Activated naive CD4-positive, alpha-beta T cell treated with anti-CD3 and anti-CD28 coated beads for 36 hours (primary cell): ENCODE measurements at regions not wholly inside any gene's neighbourhood (a gene's known extent, or its start where the extent isn't known, plus 50 kb on each side); places are given as distances from the start of the nearest gene placed in this dataset.
"Not testable (repeated sequence)": the region's sequence is repeated elsewhere in the genome, so short reads cannot be mapped to it uniquely, and the experiment has no call there.

Source experiments
- CTCF ChIA-PET: fragments of 350-600 bp; sonication (Branson Sonifier 250); formaldehyde crosslinking; loops from one replicate; lab custom pipeline; 2021; ENCODE audit warnings: antibody characterized with exemption; lab: Charles Lee
- DNase-seq: peaks from one replicate; pipeline ENCODE4 v3.0.0-alpha.2; 2020
- H3K27ac Mint-ChIP-seq: one replicate; pipeline ENCODE4 v1.8.0; 2021; ENCODE audit warnings: mild to moderate bottlenecking, mixed read lengths
- H3K27me3 Mint-ChIP-seq: one replicate; pipeline ENCODE4 v1.8.0; 2021; ENCODE audit warnings: low read depth, mixed read lengths
- H3K36me3 Mint-ChIP-seq: one replicate; pipeline ENCODE4 v1.8.0; 2021; ENCODE audit warnings: low read depth, mixed read lengths
- H3K4me1 Mint-ChIP-seq: one replicate; pipeline ENCODE4 v1.8.0; 2021; ENCODE audit warnings: low read depth, mixed read lengths
- H3K4me3 Mint-ChIP-seq: one replicate; pipeline ENCODE4 v1.8.0; 2021; ENCODE audit warnings: mild to moderate bottlenecking, moderate library complexity, mixed read lengths
- H3K9me3 Mint-ChIP-seq: one replicate; pipeline ENCODE4 v1.8.0; 2021; ENCODE audit warnings: mixed read lengths
- intact Hi-C: fragments of 100-400 bp; cut with micrococcal nuclease; formaldehyde crosslinking; loops from one replicate; pipeline ENCODE4 v1.15.1; 2023

DNA sequence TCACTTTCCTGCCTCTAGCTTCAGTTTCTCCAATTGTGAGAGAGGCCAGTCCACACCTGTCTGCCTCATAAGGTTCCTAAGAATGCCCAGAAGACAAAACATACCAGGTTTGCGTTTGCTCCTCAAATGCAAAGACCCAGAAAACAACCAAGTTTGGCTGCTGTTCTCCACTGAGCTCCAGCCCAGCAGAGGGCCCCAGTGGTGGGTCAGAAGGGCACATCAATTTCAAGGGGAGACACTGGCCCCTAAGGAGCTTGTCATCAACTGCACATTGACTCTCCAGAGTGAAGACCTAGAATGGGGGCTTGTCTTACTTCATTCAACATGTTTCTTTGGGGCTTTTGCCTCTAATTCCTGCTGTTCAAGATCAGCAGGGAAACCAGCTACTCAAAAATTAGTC, 127.9 kb upstream of the SLC6A11 start:
- CTCF ChIA-PET: interaction anchor here (1.5 kb wide), 1 partner anchor 51 kb away, joined by 5 read pairs; no protein-coding TSS in a partner anchor
- peaks cover 6% of the 10 kb centered on the region for H3K27me3 Mint-ChIP-seq
- H3K9me3 Mint-ChIP-seq: no peaks in the 10 kb centered on the region
- H3K27ac Mint-ChIP-seq: no peak overlapping the region
- no peak overlapping the region for H3K4me3 Mint-ChIP-seq
- H3K4me1 Mint-ChIP-seq: no peaks in the 10 kb centered on the region
- H3K36me3 Mint-ChIP-seq: no peaks in the 10 kb centered on the region
- no peak for DNase-seq
- intact Hi-C loops: no loop called here

- CTCF ChIA-PET: interaction anchor here (1.5 kb wide), 1 partner anchor 50 kb away, joined by 5 read pairs; no protein-coding TSS in a partner anchor
- H3K4me3 Mint-ChIP-seq: no peak overlapping the region
- no peak for DNase-seq
Observed at GRCh38 chr3:10688548-10689172, 127.4 kb upstream of the SLC6A11 start.

GRCh38 chr3:10692039-10692622, 123.9 kb upstream of the SLC6A11 start:
- intact Hi-C loops: no loop called here

More at GRCh38 chr3:10688548-10689172, 127.4 kb upstream of the SLC6A11 start:
- no peaks in the 10 kb centered on the region for H3K9me3 Mint-ChIP-seq
- no peaks in the 10 kb centered on the region for H3K36me3 Mint-ChIP-seq
- intact Hi-C loops: no loop called here
- no peak overlapping the region for H3K27ac Mint-ChIP-seq
- no peaks in the 10 kb centered on the region for H3K4me1 Mint-ChIP-seq
- peaks cover 6% of the 10 kb centered on the region for H3K27me3 Mint-ChIP-seq

DNA sequence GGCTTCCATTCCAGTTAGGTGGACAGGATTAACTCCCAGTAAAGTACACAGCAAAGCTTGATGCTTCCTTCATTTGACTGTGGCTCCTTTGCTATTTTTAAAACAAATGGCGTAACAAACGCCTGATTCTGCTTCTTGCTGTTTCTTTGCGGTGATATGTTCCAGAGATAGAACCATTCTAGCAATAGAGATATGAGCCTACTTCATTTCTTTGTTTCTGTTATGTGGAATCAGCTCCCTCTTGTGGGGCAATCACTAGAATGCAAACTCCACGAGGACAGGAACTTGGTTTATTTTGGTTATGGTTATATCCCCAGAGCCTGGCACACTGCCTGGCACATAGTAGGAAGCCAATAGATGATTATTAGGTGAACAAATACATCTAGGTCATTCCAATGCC, 122.6 kb upstream of the SLC6A11 start:
- Mint-ChIP-seq H3K4me1 (no peaks in the 10 kb centered on the region), H3K4me3 (no peak overlapping the region), H3K9me3 (no peaks in the 10 kb centered on the region), H3K27me3 (no peaks in the 10 kb centered on the region), H3K36me3 (no peaks in the 10 kb centered on the region), H3K27ac (no peak overlapping the region)
- no peak for DNase-seq
- intact Hi-C loops: loop anchor here (1.0 kb wide), 1 partner anchor 349 kb away; no protein-coding TSS in a partner anchor
- CTCF ChIA-PET: no interaction called here

More at GRCh38 chr3:10692039-10692622, 123.9 kb upstream of the SLC6A11 start:
- Mint-ChIP-seq H3K4me1 (no peaks in the 10 kb centered on the region), H3K27ac (no peak overlapping the region), H3K9me3 (no peaks in the 10 kb centered on the region), H3K4me3 (no peak overlapping the region), H3K27me3 (no peaks in the 10 kb centered on the region), H3K36me3 (no peaks in the 10 kb centered on the region)
- DNase-seq: no peak
- CTCF ChIA-PET: no interaction called here

DNA sequence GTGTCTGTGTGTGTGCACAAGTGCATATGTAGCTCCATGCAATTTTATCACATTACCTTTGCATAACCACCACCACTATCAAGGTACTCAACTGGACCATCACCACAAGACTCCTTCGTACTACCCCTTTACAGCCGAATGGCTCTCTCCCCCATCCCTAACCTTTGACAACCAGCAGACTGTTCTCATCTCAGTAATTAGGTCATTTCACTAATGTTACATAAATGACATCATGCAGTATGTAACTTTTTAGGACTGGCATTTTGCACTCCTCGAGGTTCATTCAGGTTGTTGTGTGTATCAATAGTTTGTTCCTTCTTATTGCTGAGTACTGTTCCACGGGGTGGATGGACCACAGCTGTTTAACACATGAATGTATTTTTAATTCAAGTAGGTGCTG, 121.8 kb upstream of the SLC6A11 start:
- Mint-ChIP-seq H3K27ac (no peak overlapping the region), H3K36me3 (no peaks in the 10 kb centered on the region), H3K4me3 (no peak overlapping the region), H3K9me3 (no peaks in the 10 kb centered on the region), H3K4me1 (no peaks in the 10 kb centered on the region), H3K27me3 (no peaks in the 10 kb centered on the region)
- intact Hi-C loops: no loop called here
- DNase-seq: no peak
- CTCF ChIA-PET: no interaction called here

DNA sequence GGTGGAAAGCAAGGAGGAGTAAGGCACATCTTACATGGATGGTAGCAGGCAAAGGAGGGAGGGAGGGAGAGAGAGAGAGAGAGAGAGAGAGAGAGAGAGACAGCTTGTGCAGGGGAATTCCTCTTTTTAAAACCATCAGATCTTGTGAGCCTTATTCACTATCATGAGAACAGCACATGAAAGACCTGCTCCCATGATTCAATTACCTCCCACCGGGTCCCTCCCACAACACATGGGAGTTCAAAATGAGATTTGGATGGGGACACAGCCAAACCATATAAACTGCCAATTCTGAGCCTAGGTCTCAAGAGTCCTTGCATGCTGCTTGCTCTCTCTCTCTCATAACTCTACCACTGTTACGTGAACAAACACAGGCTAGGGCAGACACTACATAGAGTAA, 120.8 kb upstream of the SLC6A11 start:
- CTCF ChIA-PET, H3K27ac Mint-ChIP-seq, H3K36me3 Mint-ChIP-seq, intact Hi-C loops, H3K27me3 Mint-ChIP-seq, DNase-seq, H3K9me3 Mint-ChIP-seq, H3K4me3 Mint-ChIP-seq, H3K4me1 Mint-ChIP-seq: not testable (repeated sequence)

DNA sequence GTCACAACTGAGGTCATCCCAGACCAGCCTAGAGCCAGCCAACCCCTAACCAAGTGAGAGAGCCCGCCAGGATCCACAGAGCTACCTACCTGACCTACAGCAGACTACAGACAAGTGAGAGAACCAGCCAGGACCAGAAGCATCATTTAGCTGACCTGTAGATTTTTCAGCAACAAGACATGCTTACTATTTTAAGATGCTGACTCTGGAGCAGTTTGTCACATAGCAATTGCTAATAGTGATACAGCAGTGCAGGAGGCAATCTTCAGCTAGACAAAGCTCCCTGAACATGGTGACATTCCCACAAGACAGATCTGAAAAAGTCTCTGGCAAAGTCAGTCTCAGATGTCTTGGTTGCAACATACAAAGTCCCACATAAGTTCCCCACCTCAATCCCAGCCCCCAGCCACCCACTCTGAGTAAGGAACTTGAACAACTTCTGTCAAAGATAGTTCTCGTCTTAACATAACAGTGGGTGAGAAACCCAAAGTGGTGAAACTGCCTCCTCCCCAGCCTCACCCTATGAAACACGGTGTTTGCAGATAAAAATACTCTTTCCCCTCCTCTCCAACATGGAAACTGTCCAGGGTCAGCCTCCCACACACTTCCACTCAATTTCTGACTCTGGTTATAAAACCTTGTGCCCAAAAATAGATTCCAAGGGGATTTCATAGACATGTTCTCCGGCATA, 120.3 kb upstream of the SLC6A11 start:
- Mint-ChIP-seq H3K27ac (no peak overlapping the region), H3K27me3 (peaks cover under 1% of the 10 kb centered on the region), H3K4me1 (no peaks in the 10 kb centered on the region), H3K36me3 (no peaks in the 10 kb centered on the region), H3K9me3 (no peaks in the 10 kb centered on the region), H3K4me3 (no peak overlapping the region)
- no peak for DNase-seq
- CTCF ChIA-PET: interaction anchor here (0.6 kb wide), 1 partner anchor 8 kb away, joined by 3 read pairs; no protein-coding TSS in a partner anchor
- intact Hi-C loops: no loop called here

DNA sequence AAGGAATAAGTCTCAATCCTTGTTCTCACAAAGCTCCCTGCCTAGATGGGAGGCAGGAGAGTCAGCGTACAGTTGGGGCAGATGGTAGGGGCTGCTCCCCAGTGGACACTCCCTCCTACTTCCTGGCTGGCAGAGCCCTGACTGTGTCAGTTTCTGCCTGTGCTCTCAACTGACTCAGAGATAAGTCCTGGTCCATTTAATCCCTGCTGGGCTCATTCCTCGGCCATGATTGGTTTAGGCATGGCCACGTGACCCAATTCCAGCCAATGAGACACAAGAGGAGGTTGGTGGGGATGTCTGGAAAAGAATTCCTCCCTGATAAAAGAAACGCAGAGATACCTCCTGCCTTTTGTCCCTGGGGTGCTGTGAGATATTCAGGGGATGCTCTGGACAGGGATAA, 118.1 kb upstream of the SLC6A11 start:
- Mint-ChIP-seq H3K4me3 (no peak overlapping the region), H3K4me1 (no peaks in the 10 kb centered on the region), H3K27me3 (peaks cover 7% of the 10 kb centered on the region), H3K36me3 (no peaks in the 10 kb centered on the region), H3K9me3 (no peaks in the 10 kb centered on the region), H3K27ac (no peak overlapping the region)
- intact Hi-C loops: no loop called here
- CTCF ChIA-PET: no interaction called here
- no peak for DNase-seq

GRCh38 chr3:10700821-10701220, 115.2 kb upstream of the SLC6A11 start:
- Mint-ChIP-seq H3K27ac (no peak overlapping the region), H3K4me3 (no peak overlapping the region), H3K36me3 (no peaks in the 10 kb centered on the region), H3K27me3 (peaks cover 25% of the 10 kb centered on the region), H3K4me1 (no peaks in the 10 kb centered on the region), H3K9me3 (no peaks in the 10 kb centered on the region)
- intact Hi-C loops: loop anchor here (5.0 kb wide), 1 partner anchor 284 kb away; no protein-coding TSS in a partner anchor
- CTCF ChIA-PET: no interaction called here
- no peak for DNase-seq

- H3K27me3 Mint-ChIP-seq: peaks cover 40% of the 10 kb centered on the region
- no peak overlapping the region for H3K27ac Mint-ChIP-seq
- CTCF ChIA-PET: interaction anchor here (1.5 kb wide), 1 partner anchor 365 kb away, joined by 3 read pairs; no protein-coding TSS in a partner anchor
- no peaks in the 10 kb centered on the region for H3K36me3 Mint-ChIP-seq
- H3K4me1 Mint-ChIP-seq: peaks cover 5% of the 10 kb centered on the region
- no peaks in the 10 kb centered on the region for H3K9me3 Mint-ChIP-seq
- intact Hi-C loops: loop anchor here (5.0 kb wide), 1 partner anchor 286 kb away; no protein-coding TSS in a partner anchor
- peak; percentile 22 for DNase-seq
- no peak overlapping the region for H3K4me3 Mint-ChIP-seq
Observed at GRCh38 chr3:10702961-10703740, 112.9 kb upstream of the SLC6A11 start.

- H3K4me1 Mint-ChIP-seq: peaks cover 5% of the 10 kb centered on the region
- no peak overlapping the region for H3K4me3 Mint-ChIP-seq
- peak; percentile 24 for DNase-seq
- no peak overlapping the region for H3K27ac Mint-ChIP-seq
- intact Hi-C loops: loop anchor here (5.0 kb wide), 1 partner anchor 287 kb away; no protein-coding TSS in a partner anchor
- no peaks in the 10 kb centered on the region for H3K9me3 Mint-ChIP-seq
- no peaks in the 10 kb centered on the region for H3K36me3 Mint-ChIP-seq
- H3K27me3 Mint-ChIP-seq: peaks cover 47% of the 10 kb centered on the region
- CTCF ChIA-PET: interaction anchor here (1.5 kb wide), 1 partner anchor 366 kb away, joined by 3 read pairs; no protein-coding TSS in a partner anchor
Observed at GRCh38 chr3:10703875-10704274, 112.2 kb upstream of the SLC6A11 start.
